ENCODE measurements at regions not wholly inside any gene's neighbourhood (a gene's known extent, or its start where the extent isn't known, plus 50 kb on each side); places are given as distances from the start of the nearest gene placed in this dataset.

DNA sequence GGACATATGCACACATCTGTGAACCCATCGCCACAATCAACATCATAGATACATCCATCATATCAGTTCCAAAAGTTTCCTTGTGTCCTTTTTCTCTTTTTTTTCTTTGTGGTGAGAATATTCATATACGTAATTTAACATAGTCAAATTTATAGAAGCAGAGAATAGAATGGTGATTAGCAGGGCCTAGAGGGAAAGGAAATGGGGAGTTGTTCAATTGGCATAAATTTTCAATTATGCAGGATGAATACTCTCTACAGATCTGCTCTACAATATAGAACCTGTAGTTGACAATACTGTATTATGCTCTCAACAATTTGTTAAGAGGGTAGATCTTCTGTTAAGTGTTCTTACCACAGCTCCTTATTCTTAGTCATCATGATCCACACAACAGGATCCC is 413.2 kb downstream of the SHISA9 start:
- H3K36me3 ChIP-seq = no peaks in the 10 kb centered on the region

GRCh38 chr16:13315642-13316427 is 414.4 kb downstream of the SHISA9 start:
- no peak overlapping the region for H3K27ac ChIP-seq
- H3K9me3 ChIP-seq = no peaks in the 10 kb centered on the region
- H3K36me3 ChIP-seq = no peaks in the 10 kb centered on the region
- H3K4me1 ChIP-seq = no peaks in the 10 kb centered on the region
- TF ChIP-seq CTCF (IDR thresholded peaks at IDR 0.05) = no peak
- no peak overlapping the region for H3K4me3 ChIP-seq
- intact Hi-C loops (cut with DNase I) = no loop called here
- no peak for DNase-seq (ENCODE audit: low spot score in 2 of 2)
- H3K27me3 ChIP-seq = no peaks in the 10 kb centered on the region

More for the DNA sequence above, 413.2 kb downstream of the SHISA9 start:
- Histone ChIP-seq H3K4me3 (no peak overlapping the region), H3K9me3 (no peaks in the 10 kb centered on the region), H3K27ac (no peak overlapping the region), H3K27me3 (no peaks in the 10 kb centered on the region), H3K4me1 (no peaks in the 10 kb centered on the region)
- TF ChIP-seq CTCF (IDR thresholded peaks at IDR 0.05) = no peak
- no peak for DNase-seq (ENCODE audit: low spot score in 2 of 2)
- intact Hi-C loops (cut with DNase I) = no loop called here

DNA sequence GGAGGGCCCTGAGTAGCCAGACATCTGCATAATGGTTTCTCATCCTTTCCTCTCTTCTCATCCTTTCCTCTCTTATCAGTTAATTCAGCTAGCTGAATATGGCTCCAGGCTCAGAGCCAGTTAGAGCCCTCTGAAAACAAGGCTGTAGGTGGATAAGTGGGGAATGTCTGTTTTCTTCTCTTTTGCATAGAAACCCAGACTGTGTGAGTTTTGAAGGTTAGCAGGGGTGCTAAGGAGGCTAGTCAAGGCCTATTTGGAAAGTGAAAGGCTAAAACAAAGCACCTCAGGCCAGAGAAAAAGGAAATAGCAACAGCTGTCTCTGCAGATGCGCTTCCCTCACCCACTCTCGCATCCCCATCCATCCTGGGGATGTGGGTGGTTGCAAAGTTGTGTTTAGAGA is 420.9 kb downstream of the SHISA9 start:
- H3K4me3 ChIP-seq = no peak overlapping the region
- no peak overlapping the region for H3K27ac ChIP-seq
- no peak for TF ChIP-seq CTCF (IDR thresholded peaks at IDR 0.05)
- H3K4me1 ChIP-seq = no peaks in the 10 kb centered on the region
- H3K36me3 ChIP-seq = no peaks in the 10 kb centered on the region
- no peaks in the 10 kb centered on the region for H3K9me3 ChIP-seq
- H3K27me3 ChIP-seq = no peaks in the 10 kb centered on the region
- DNase-seq (ENCODE audit: low spot score in 2 of 2) = no peak
- intact Hi-C loops (cut with DNase I) = no loop called here

DNA sequence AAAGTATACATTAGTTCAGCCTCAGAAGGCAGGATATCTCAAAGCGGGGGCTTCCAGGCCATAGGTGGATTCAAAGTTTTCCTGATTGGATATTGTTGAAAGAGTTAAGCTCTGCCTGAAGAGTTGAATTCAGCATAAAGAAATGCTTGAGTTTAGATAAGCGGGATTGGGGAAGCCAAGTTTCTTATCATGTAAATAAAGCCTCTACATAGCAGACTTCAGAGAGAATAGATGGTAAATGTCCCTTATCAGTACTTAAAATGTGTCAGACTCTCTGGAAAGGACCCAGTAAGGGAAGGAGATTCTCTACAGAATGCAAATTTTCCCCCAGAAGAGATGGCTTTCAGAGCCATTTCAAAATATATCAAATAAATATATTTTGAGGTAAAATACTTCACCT is 423.5 kb downstream of the SHISA9 start:
- no peak for TF ChIP-seq CTCF (IDR thresholded peaks at IDR 0.05)
- DNase-seq (ENCODE audit: low spot score in 2 of 2) = no peak
- H3K36me3 ChIP-seq = no peaks in the 10 kb centered on the region
- H3K9me3 ChIP-seq = no peaks in the 10 kb centered on the region
- no peak overlapping the region for H3K27ac ChIP-seq
- no peaks in the 10 kb centered on the region for H3K4me1 ChIP-seq
- H3K27me3 ChIP-seq = no peaks in the 10 kb centered on the region
- H3K4me3 ChIP-seq = no peak overlapping the region
- intact Hi-C loops (cut with DNase I) = no loop called here

GRCh38 chr16:13325396-13325795 is 424.0 kb downstream of the SHISA9 start:
- Histone ChIP-seq H3K36me3 (no peaks in the 10 kb centered on the region), H3K4me1 (no peaks in the 10 kb centered on the region), H3K9me3 (no peaks in the 10 kb centered on the region), H3K27me3 (no peaks in the 10 kb centered on the region), H3K4me3 (no peak overlapping the region), H3K27ac (no peak overlapping the region)
- DNase-seq (ENCODE audit: low spot score in 2 of 2) = no peak
- intact Hi-C loops (cut with DNase I) = no loop called here
- TF ChIP-seq CTCF (IDR thresholded peaks at IDR 0.05) = no peak

Data from ascending aorta (tissue), 2 donors.